ENCODE measurements at regions not wholly inside any gene's neighbourhood (a gene's known extent, or its start where the extent isn't known, plus 50 kb on each side); places are given as distances from the start of the nearest gene placed in this dataset.

GRCh38 chr10:23884670-23885069, 324.3 kb upstream of the KIAA1217 start:
- TF ChIP-seq CTCF (conservative IDR thresholded peaks at IDR 0.05; ENCODE audit: low read length) (no peak), EZH2phosphoT487 (IDR thresholded peaks at IDR 0.05; ENCODE audit: borderline replicate concordance) (no peak)
